Cardiac muscle cell (in vitro differentiated cells and primary cell): ENCODE measurements at regions not wholly inside any gene's neighbourhood (a gene's known extent, or its start where the extent isn't known, plus 50 kb on each side); places are given as distances from the start of the nearest gene placed in this dataset.
"Not testable (repeated sequence)": the region's sequence is repeated elsewhere in the genome, so short reads cannot be mapped to it uniquely, and the experiment has no call there.

ENCODE experiments used
- DNase-seq, 2 donors: peaks; one replicate each; pipeline versions ENCODE4 v3.0.0 to v3.0.0-alpha.2; 2010 to 2017; ENCODE audit warnings: low read depth in 1 of 2, low spot score in 1 of 2
- H3K27ac ChIP-seq: fragments of 200-600 bp; sonication (generic); 2 replicates; pipeline ENCODE4 v1.5.1; 2016
- H3K27me3 ChIP-seq: fragments of 200-600 bp; sonication (generic); 2 replicates; pipeline ENCODE4 v1.6.0; 2016; ENCODE audit warnings: control low read depth
- H3K36me3 ChIP-seq: fragments of 200-600 bp; sonication (generic); 2 replicates; pipeline ENCODE4 v1.5.1; 2016; ENCODE audit warnings: control low read depth
- H3K4me1 ChIP-seq: fragments of 200-600 bp; sonication (generic); 2 replicates; pipeline ENCODE4 v1.8.1; 2017; ENCODE audit warnings: low read depth, mild to moderate bottlenecking, mixed run types
- H3K4me3 ChIP-seq: fragments of 200-600 bp; sonication (generic); 2 replicates; pipeline ENCODE4 v1.5.1; 2016; ENCODE audit warnings: mild to moderate bottlenecking
- H3K9me3 ChIP-seq: fragments of 200-600 bp; sonication (generic); 2 replicates; pipeline ENCODE4 v1.5.1; 2017; ENCODE audit warnings: low read depth, mild to moderate bottlenecking, control low read depth
- CTCF ChIP-seq: IDR thresholded peaks from 2 replicates; pipeline ENCODE4 v1.5.1; 2012; ENCODE audit warnings: low read depth, mild to moderate bottlenecking, low read length

DNA sequence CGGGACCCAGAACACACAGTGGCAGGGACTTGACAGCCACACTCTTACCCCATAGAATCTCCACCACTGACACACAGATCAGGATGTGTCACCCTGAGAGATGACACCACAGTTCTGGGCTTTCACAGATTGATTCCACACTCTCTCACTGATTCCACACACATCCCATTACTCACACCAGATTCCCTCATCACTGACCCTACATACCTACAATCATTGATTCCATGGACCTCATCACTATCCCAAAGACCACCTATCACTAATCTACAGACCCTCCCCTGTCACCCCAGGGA is 57.6 kb upstream of the ZNF527 start:
- Histone ChIP-seq H3K4me1 (peaks cover 6% of the 10 kb centered on the region), H3K27me3 (no peaks in the 10 kb centered on the region), H3K27ac (no peak overlapping the region), H3K9me3 (no peaks in the 10 kb centered on the region), H3K36me3 (no peaks in the 10 kb centered on the region), H3K4me3 (peak overlapping the region; percentile 34)
- no peak for TF ChIP-seq CTCF
- no peak for DNase-seq

DNA sequence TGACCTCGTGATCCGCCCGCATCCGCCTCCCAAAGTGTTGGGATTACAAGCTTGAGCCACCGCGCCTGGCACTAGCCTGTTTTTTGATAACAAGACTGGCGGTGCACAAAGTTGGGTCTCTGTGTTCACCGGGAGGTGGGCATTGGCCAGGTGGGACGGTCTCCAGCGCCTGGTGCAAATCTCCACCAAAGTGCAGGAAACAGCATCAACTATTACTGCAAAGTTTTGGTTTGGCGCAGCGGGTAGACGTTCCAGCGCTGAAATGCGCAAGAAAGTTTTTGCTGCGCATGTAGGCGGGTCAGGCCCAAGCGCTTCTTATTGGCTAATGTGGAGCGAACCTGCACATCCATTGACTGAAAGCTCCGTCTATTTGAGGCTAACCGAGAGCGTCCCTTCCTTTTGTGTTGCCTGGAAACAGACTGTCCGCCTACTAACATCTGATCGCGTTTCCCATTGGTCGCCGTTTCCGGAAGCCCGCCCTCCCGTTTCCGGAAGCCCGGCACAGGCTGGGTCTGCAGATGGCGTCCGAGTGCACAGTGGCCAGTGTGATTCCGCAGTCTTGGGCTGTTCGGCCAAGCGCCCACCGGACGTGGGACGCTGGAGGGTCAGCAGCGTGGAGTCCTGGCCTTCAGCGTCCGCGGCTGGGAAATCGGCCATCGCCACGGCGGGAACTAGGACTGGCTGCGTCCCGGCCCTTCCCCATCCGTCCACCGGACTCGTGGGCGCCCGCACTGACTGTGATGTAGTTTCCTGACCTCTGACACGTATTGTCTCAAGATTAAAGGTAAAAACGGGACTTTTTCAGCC is 53.3 kb upstream of the ZNF527 start:
- H3K27me3 ChIP-seq, result no peaks in the 10 kb centered on the region
- H3K9me3 ChIP-seq, result no peaks in the 10 kb centered on the region
- peak overlapping the region; percentile 94 for H3K4me3 ChIP-seq
- peak overlapping the region; percentile 84 for H3K27ac ChIP-seq
- peak; percentile 98 to 99 for DNase-seq
- no peaks in the 10 kb centered on the region for H3K4me1 ChIP-seq
- H3K36me3 ChIP-seq, result no peaks in the 10 kb centered on the region
- peak; percentile 36 for TF ChIP-seq CTCF

DNA sequence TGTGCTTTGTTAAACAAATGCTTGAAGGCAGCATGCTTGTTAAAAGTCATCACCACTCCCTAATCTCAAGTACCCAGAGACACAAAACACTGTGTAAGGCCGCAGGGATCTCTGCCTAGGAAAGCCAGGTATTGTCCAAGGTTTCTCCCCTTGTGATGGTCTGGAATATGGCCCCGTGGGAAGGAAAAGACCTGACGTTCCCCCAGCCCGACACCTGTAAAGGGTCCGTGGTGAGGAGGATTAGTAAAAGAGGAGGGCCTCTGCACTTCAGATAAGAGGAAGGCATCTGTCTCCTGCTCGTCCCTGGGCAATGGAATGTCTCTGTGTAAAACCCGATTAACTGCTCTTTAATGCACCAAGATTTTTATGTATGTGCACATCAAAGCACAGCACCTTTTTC is 49.9 kb upstream of the ZNF527 start:
- H3K27me3 ChIP-seq, H3K4me1 ChIP-seq, H3K36me3 ChIP-seq, H3K4me3 ChIP-seq, DNase-seq, H3K27ac ChIP-seq, H3K9me3 ChIP-seq: not testable (repeated sequence)
